Progenitor cell of endocrine pancreas (in vitro differentiated cells): ENCODE measurements at regions not wholly inside any gene's neighbourhood (a gene's known extent, or its start where the extent isn't known, plus 50 kb on each side); places are given as distances from the start of the nearest gene placed in this dataset.

Experiments
- DNase-seq: peaks from one replicate; pipeline ENCODE4 v3.0.0; 2021; ENCODE audit warnings: low spot score; ENCODE audit not compliant: unreplicated experiment
- H3K27ac Mint-ChIP-seq: 2 replicates; pipeline ENCODE4 v1.8.0; 2021; ENCODE audit warnings: mild to moderate bottlenecking, moderate library complexity, mixed read lengths
- H3K27me3 Mint-ChIP-seq: 2 replicates; pipeline ENCODE4 v1.8.0; 2021; ENCODE audit warnings: mixed read lengths
- H3K36me3 Mint-ChIP-seq: 2 replicates; pipeline ENCODE4 v1.8.0; 2022; ENCODE audit warnings: mixed read lengths; ENCODE audit not compliant: insufficient read depth
- H3K4me1 Mint-ChIP-seq: 2 replicates; pipeline ENCODE4 v1.8.0; 2021; ENCODE audit warnings: low read depth, mixed read lengths
- H3K4me3 Mint-ChIP-seq: 2 replicates; pipeline ENCODE4 v1.8.0; 2021; ENCODE audit warnings: low read depth, mild to moderate bottlenecking, moderate library complexity, mixed read lengths
- H3K9me3 Mint-ChIP-seq: 2 replicates; pipeline ENCODE4 v1.8.0; 2021; ENCODE audit warnings: low read depth, mixed read lengths
- TF ChIP-seq, protein P1 (sequence below): fragments of 200-600 bp; sonication (generic); IDR thresholded peaks from one replicate; pipeline ENCODE4 v1.5.0; 2021; ENCODE audit warnings: antibody characterized with exemption, mild to moderate bottlenecking; ENCODE audit not compliant: unreplicated experiment

DNA sequence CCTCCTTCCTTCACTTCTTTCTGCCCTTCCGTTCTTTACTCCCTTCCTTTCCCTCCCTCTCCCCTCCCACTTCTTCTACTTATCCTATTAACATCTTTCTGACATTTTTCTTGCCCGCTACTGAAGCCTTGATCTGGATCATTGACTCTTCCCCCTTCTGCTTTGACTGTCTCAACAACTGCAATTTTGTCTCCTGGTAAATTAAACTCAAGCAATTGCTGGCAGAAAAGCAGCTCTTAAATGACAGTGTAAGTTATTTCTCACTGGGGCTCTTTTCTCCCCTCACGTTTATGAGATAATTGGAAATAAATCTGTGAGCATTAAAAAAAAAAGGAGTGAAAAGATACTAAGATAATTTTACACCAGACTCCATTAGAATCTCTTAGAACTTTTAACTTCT is 120.0 kb downstream of the SLC17A6 start:
- Mint-ChIP-seq H3K27ac (no peak overlapping the region), H3K4me1 (peaks cover 8% of the 10 kb centered on the region)

DNA sequence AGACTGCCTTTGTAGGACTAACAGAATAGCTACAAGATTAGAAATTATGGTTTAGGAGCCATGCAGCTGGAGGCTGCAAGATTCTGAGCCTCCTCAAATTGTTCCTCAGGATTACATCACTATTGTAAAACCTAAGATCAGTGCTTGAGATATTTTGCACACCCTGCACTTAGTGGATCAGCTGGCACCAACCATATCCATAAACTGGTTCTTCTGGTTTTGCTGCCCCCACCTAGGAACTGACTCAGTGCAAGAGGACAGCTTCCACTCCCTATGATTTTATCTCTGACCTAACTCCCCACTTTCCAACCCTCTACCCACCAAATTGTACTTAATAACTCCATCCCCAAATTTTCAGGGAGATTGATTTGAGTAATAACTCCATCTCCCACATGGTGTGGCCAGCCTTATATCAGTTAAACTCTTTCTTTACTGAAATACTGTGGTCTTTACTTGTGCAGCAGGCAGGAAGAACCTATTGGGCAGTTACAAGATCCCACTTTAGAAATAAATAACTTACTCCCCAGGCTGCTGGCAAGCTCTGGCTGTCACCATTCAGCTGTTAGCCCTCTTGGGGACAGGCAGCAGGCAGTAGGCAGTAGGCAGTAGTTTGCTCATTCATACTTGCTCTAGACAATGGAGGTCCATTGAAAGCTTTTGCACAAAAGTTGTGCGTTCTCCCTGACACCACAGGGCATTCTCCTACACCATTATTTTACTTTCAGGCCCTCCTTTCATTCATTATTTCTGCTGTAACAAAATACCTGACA is 119.0 kb downstream of the SLC17A6 start:
- TF ChIP-seq, protein P1, sequence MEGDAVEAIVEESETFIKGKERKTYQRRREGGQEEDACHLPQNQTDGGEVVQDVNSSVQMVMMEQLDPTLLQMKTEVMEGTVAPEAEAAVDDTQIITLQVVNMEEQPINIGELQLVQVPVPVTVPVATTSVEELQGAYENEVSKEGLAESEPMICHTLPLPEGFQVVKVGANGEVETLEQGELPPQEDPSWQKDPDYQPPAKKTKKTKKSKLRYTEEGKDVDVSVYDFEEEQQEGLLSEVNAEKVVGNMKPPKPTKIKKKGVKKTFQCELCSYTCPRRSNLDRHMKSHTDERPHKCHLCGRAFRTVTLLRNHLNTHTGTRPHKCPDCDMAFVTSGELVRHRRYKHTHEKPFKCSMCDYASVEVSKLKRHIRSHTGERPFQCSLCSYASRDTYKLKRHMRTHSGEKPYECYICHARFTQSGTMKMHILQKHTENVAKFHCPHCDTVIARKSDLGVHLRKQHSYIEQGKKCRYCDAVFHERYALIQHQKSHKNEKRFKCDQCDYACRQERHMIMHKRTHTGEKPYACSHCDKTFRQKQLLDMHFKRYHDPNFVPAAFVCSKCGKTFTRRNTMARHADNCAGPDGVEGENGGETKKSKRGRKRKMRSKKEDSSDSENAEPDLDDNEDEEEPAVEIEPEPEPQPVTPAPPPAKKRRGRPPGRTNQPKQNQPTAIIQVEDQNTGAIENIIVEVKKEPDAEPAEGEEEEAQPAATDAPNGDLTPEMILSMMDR: no peak
- H3K27ac Mint-ChIP-seq: no peak overlapping the region
- peaks cover 8% of the 10 kb centered on the region for H3K4me1 Mint-ChIP-seq
- DNase-seq: no peak
- H3K4me3 Mint-ChIP-seq: no peak overlapping the region
- H3K9me3 Mint-ChIP-seq: no peaks in the 10 kb centered on the region
- no peaks in the 10 kb centered on the region for H3K36me3 Mint-ChIP-seq
- H3K27me3 Mint-ChIP-seq: no peaks in the 10 kb centered on the region

More for the DNA sequence above, 120.0 kb downstream of the SLC17A6 start:
- Mint-ChIP-seq H3K9me3 (no peaks in the 10 kb centered on the region), H3K36me3 (no peaks in the 10 kb centered on the region), H3K27me3 (no peaks in the 10 kb centered on the region), H3K4me3 (no peak overlapping the region)
- TF ChIP-seq, protein P1: no peak
- DNase-seq: no peak

DNA sequence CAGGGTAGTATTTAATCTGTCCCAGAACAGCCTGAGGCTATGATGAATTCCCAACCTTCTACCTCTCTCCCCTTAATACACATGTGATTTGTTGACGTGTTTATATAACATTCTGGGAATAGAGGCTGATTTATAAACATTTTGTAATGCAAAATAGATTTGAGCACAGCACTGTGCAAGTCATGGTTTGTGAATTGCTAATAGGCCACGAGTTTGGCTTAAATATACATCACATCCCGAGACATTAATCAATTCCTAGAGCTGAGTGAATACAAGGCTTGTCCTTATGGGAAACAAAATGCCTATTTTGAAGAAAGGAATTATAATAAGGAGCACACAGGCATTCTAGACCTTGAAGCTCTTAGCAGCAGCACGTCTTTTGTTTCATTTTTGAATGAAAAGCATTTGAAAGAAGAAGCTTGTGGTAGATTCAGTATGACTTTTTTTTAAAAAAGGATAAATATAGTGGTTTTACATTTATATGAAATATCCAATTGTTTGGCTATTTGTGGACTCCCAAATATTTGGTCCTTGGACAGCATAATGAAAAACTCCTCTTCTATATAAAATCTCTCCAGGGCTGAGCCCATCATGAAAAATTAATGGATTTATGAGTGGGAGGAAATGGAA is 116.4 kb downstream of the SLC17A6 start:
- TF ChIP-seq, protein P1: no peak
- H3K36me3 Mint-ChIP-seq: no peaks in the 10 kb centered on the region
- H3K4me1 Mint-ChIP-seq: peaks cover 8% of the 10 kb centered on the region
- H3K4me3 Mint-ChIP-seq: no peak overlapping the region
- no peak overlapping the region for H3K27ac Mint-ChIP-seq
- no peak for DNase-seq
- no peaks in the 10 kb centered on the region for H3K27me3 Mint-ChIP-seq
- no peaks in the 10 kb centered on the region for H3K9me3 Mint-ChIP-seq

DNA sequence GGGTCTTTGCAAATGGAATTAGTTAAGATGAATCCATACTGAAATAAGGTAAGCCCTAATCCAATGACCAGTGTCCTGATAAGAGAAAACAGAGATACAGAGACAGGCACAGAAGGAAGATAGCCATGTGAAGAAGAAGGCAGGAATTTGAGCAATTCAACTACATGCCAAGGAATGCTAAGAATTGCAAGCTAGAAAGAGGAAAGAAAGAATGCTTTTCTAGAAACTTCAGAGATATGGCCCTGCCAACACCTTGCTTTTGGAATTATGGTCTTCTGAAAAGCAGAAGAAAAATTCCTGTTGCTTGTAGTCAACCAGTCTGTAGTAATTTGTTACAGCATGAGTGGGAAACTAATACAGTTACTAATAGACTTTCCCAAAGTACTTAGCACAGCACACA is 111.3 kb downstream of the SLC17A6 start:
- Mint-ChIP-seq H3K9me3 (no peaks in the 10 kb centered on the region), H3K27me3 (no peaks in the 10 kb centered on the region), H3K27ac (no peak overlapping the region), H3K4me3 (no peak overlapping the region), H3K4me1 (no peaks in the 10 kb centered on the region), H3K36me3 (no peaks in the 10 kb centered on the region)
- TF ChIP-seq, protein P1: no peak
- DNase-seq: no peak

DNA sequence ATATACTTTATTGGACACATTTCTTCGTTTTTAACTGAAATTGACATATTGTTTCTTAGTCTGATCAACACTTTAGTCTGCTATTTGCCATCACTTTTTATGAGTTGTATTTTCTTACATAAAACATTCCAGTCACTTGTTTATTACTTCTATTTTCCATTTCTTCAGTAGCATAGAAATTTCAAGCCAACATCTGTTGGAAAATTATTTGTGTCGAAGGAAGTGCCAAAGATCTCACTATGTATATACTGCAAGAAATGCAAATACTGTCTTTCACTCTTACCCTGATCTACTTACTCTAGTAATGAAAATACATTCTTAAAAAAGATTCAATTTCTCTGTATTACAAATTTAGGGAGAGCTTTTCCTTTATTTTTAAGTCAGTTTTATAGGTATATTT is 105.9 kb downstream of the SLC17A6 start:
- no peaks in the 10 kb centered on the region for H3K9me3 Mint-ChIP-seq
- no peak overlapping the region for H3K27ac Mint-ChIP-seq
- TF ChIP-seq, protein P1: no peak
- no peaks in the 10 kb centered on the region for H3K36me3 Mint-ChIP-seq
- DNase-seq: no peak
- H3K4me1 Mint-ChIP-seq: no peaks in the 10 kb centered on the region
- no peaks in the 10 kb centered on the region for H3K27me3 Mint-ChIP-seq
- no peak overlapping the region for H3K4me3 Mint-ChIP-seq
